ENCODE measurements at regions not wholly inside any gene's neighbourhood (a gene's known extent, or its start where the extent isn't known, plus 50 kb on each side); places are given as distances from the start of the nearest gene placed in this dataset.
"Not testable (repeated sequence)": the region's sequence is repeated elsewhere in the genome, so short reads cannot be mapped to it uniquely, and the experiment has no call there.

DNA sequence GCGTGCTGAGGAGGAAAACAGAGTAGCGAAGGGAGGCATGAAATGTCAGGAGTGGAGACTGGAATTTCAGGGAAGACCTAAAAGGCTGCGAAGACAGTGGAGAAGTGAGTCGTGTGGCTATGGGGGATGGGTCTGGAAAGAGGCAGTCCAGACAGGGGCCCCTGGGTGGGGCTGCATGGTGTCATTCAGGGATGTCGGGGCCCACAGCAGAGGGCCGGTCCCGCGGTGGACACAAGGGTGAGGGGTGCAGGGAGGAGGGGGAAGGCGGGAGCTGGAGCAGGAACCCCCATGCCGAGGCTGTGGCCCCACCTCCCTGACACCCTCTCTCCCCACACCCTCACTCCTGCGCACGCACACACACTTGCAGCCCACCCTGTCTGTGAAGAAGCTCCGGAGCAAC lies 476.4 kb downstream of the TP53TG3F start:
- TF ChIP-seq EZH2 (IDR thresholded peaks at IDR 0.05; ENCODE audit: borderline replicate concordance, low read depth, low read length, poor library complexity, severe bottlenecking): not testable (repeated sequence)
- TF ChIP-seq, protein P1, sequence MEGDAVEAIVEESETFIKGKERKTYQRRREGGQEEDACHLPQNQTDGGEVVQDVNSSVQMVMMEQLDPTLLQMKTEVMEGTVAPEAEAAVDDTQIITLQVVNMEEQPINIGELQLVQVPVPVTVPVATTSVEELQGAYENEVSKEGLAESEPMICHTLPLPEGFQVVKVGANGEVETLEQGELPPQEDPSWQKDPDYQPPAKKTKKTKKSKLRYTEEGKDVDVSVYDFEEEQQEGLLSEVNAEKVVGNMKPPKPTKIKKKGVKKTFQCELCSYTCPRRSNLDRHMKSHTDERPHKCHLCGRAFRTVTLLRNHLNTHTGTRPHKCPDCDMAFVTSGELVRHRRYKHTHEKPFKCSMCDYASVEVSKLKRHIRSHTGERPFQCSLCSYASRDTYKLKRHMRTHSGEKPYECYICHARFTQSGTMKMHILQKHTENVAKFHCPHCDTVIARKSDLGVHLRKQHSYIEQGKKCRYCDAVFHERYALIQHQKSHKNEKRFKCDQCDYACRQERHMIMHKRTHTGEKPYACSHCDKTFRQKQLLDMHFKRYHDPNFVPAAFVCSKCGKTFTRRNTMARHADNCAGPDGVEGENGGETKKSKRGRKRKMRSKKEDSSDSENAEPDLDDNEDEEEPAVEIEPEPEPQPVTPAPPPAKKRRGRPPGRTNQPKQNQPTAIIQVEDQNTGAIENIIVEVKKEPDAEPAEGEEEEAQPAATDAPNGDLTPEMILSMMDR (conservative IDR thresholded peaks at IDR 0.05; ENCODE audit: low read depth, low read length): not testable (repeated sequence)

All from A673 (cell line).